PC-9 (cell line): ENCODE measurements at regions not wholly inside any gene's neighbourhood (a gene's known extent, or its start where the extent isn't known, plus 50 kb on each side); places are given as distances from the start of the nearest gene placed in this dataset.

Experiments used
- BruUV-seq: library from RNA; stranded (reverse); fragments of 400-500 nt; replicated peaks from 2 replicates; lab custom pipeline; 2021; lab: Mats Ljungman, UMichigan
- CTCF ChIA-PET: fragments of 300-600 bp; sonication (Branson Sonifier 250); formaldehyde crosslinking; loops from one replicate; lab custom pipeline; 2022; ENCODE audit warnings: antibody characterized with exemption; lab: Charles Lee
- POLR2A ChIA-PET: fragments of 300-600 bp; sonication (Branson Sonifier 250); formaldehyde crosslinking; loops from one replicate; lab custom pipeline; 2022; ENCODE audit warnings: antibody characterized with exemption; ENCODE audit not compliant: unreplicated experiment; lab: Charles Lee
- DNase-seq, 2 experiments: peaks; one replicate each; pipeline versions ENCODE4 v3.0.0 to v3.0.0-alpha.2; 2015 to 2022; ENCODE audit warnings: mixed read lengths in 1 of 2
- H2AFZ ChIP-seq: fragments of 200-600 bp; sonication (generic); 2 replicates; pipeline ENCODE4 v1.8.1; 2017; ENCODE audit warnings: antibody characterized with exemption
- H3F3A ChIP-seq: fragments of 200-600 bp; sonication (generic); 2 replicates; pipeline ENCODE4 v1.8.1; 2017; ENCODE audit warnings: antibody characterized with exemption, mild to moderate bottlenecking, low read depth; ENCODE audit not compliant: insufficient read depth
- H3K27ac ChIP-seq: fragments of 200-600 bp; sonication (generic); 2 replicates; pipeline ENCODE4 v1.6.1; 2016; ENCODE audit warnings: mixed run types
- H3K27me3 ChIP-seq: fragments of 200-600 bp; sonication (generic); 2 replicates; pipeline ENCODE4 v1.6.1; 2016; ENCODE audit warnings: low read depth, mixed run types; ENCODE audit not compliant: insufficient read depth
- H3K36me3 ChIP-seq: fragments of 200-600 bp; sonication (generic); 2 replicates; pipeline ENCODE4 v1.6.1; 2016; ENCODE audit warnings: low read depth, mixed run types
- H3K4me1 ChIP-seq: fragments of 200-600 bp; sonication (generic); replicated peaks from 2 replicates; pipeline ENCODE4 v1.6.1; 2016; ENCODE audit warnings: mixed run types; ENCODE audit not compliant: insufficient read depth
- H3K4me2 ChIP-seq: fragments of 200-600 bp; sonication (generic); 2 replicates; pipeline ENCODE4 v1.6.1; 2017; ENCODE audit warnings: mixed run types
- H3K4me3 ChIP-seq: fragments of 200-600 bp; sonication (generic); 2 replicates; pipeline ENCODE4 v1.6.1; 2016; ENCODE audit warnings: mixed run types
- H3K79me2 ChIP-seq: fragments of 200-600 bp; sonication (generic); 2 replicates; pipeline ENCODE4 v1.6.1; 2017; ENCODE audit warnings: low read depth, mixed run types
- H3K9me2 ChIP-seq: fragments of 200-600 bp; sonication (generic); 2 replicates; pipeline ENCODE4 v1.8.1; 2017; ENCODE audit warnings: mild to moderate bottlenecking; ENCODE audit not compliant: insufficient read depth
- H3K9me3 ChIP-seq: fragments of 200-600 bp; sonication (generic); 2 replicates; pipeline ENCODE4 v1.8.1; 2016; ENCODE audit warnings: low read depth; ENCODE audit not compliant: insufficient read depth
- H4K20me1 ChIP-seq: fragments of 200-600 bp; sonication (generic); 2 replicates; pipeline ENCODE4 v1.8.1; 2017; ENCODE audit not compliant: insufficient read depth
- CTCF ChIP-seq: fragments of 200-600 bp; sonication (generic); conservative IDR thresholded peaks from 2 replicates; pipeline ENCODE4 v1.6.1; 2017; ENCODE audit warnings: mixed run types, antibody characterized with exemption, mild to moderate bottlenecking, moderate library complexity
- EZH2 ChIP-seq: fragments of 200-600 bp; sonication (generic); IDR thresholded peaks from 2 replicates; pipeline ENCODE4 v1.8.0; 2017; ENCODE audit warnings: antibody characterized with exemption, low read depth
- intact Hi-C: fragments of 100-400 bp; cut with micrococcal nuclease; formaldehyde crosslinking; loops from one replicate; pipeline ENCODE4 v1.10.0; 2022; ENCODE audit not compliant: unreplicated experiment

- no peaks in the 10 kb centered on the region for H3K4me1 ChIP-seq
- H3K4me2 ChIP-seq: no peak overlapping the region
- intact Hi-C loops: no loop called here
- no peak overlapping the region for H3K4me3 ChIP-seq
- no peak for DNase-seq
- no TSS peak for BruUV-seq
- H3K27ac ChIP-seq: no peak overlapping the region
- POLR2A ChIA-PET: no interaction called here
- TF ChIP-seq CTCF: no peak
- TF ChIP-seq EZH2: no peak
- no peak overlapping the region for H2AFZ ChIP-seq
- H3K27me3 ChIP-seq: no peaks in the 10 kb centered on the region
- CTCF ChIA-PET: interaction anchor here (0.6 kb wide), 1 partner anchor 645 kb away, joined by 5 read pairs; no protein-coding TSS in a partner anchor
- H3K9me2 ChIP-seq: no peaks in the 10 kb centered on the region
- no peaks in the 10 kb centered on the region for H4K20me1 ChIP-seq
- no peaks in the 10 kb centered on the region for H3K36me3 ChIP-seq
- H3K79me2 ChIP-seq: no peaks in the 10 kb centered on the region
- no peaks in the 10 kb centered on the region for H3F3A ChIP-seq
- no peaks in the 10 kb centered on the region for H3K9me3 ChIP-seq
Measured at GRCh38 chr14:36454599-36455240, 65.3 kb downstream of the NKX2-1 start.

- H3F3A ChIP-seq: no peaks in the 10 kb centered on the region
- H3K27me3 ChIP-seq: no peaks in the 10 kb centered on the region
- no peaks in the 10 kb centered on the region for H3K9me2 ChIP-seq
- no peak overlapping the region for H3K4me2 ChIP-seq
- BruUV-seq: no TSS peak
- DNase-seq: no peak
- no peak overlapping the region for H3K4me3 ChIP-seq
- TF ChIP-seq CTCF (no peak), EZH2 (no peak)
- no peak overlapping the region for H2AFZ ChIP-seq
- H3K9me3 ChIP-seq: no peaks in the 10 kb centered on the region
- H4K20me1 ChIP-seq: no peaks in the 10 kb centered on the region
- H3K27ac ChIP-seq: no peak overlapping the region
- no peaks in the 10 kb centered on the region for H3K79me2 ChIP-seq
- intact Hi-C loops: no loop called here
- no peaks in the 10 kb centered on the region for H3K4me1 ChIP-seq
- no peaks in the 10 kb centered on the region for H3K36me3 ChIP-seq
- ChIA-PET CTCF (no interaction called here), POLR2A (no interaction called here)
Measured at GRCh38 chr14:36452860-36453259, 67.2 kb downstream of the NKX2-1 start.

DNA sequence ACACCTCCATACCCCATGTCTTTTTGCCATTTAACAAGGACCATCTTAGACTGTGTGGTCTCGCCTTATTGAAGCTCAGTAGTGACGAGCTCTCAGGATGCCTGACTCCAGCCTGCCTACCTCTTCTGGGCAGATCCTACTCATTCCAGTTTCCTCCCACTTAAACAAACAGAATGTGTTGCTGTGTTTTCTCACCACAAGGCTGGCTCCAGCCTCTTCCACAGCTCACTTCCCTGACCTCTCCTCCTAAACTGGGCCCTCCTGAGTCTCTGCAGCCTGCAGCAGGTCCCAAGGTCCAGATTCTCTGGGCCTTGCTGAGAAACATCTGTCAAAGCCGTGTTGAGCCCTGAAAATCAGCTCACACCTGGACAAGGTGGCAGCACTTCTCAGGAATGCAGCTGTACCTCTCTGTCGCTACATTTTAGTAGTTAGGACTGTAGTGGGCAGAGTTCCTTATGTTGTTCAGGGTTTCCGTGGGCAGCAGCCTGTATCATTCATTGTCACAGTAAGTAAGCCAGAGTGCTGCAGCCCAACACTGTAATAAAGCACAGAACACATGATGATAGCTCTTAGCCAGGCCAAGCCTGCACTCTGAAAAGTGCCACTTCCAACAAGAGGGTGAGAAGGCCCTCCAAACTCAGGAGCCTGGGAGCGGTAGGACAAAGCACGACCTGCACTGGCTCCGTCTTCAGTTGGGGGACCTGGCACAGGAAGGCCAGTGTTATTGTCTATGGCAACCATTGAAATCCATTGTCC lies 68.5 kb downstream of the NKX2-1 start:
- Histone ChIP-seq H3K9me2 (no peaks in the 10 kb centered on the region), H3F3A (no peaks in the 10 kb centered on the region), H3K4me2 (no peak overlapping the region), H3K4me3 (no peak overlapping the region), H3K27me3 (no peaks in the 10 kb centered on the region), H3K79me2 (no peaks in the 10 kb centered on the region), H3K9me3 (no peaks in the 10 kb centered on the region), H3K27ac (no peak overlapping the region), H3K4me1 (no peaks in the 10 kb centered on the region), H2AFZ (no peak overlapping the region), H3K36me3 (no peaks in the 10 kb centered on the region), H4K20me1 (no peaks in the 10 kb centered on the region)
- intact Hi-C loops: no loop called here
- DNase-seq: no peak
- ChIA-PET CTCF (no interaction called here), POLR2A (interaction anchor here (0.5 kb wide), 1 partner anchor 406 kb away, joined by 4 read pairs; no protein-coding TSS in a partner anchor)
- no TSS peak for BruUV-seq
- no peak for TF ChIP-seq CTCF
